GM18508 (cell line): ENCODE measurements at regions not wholly inside any gene's neighbourhood (a gene's known extent, or its start where the extent isn't known, plus 50 kb on each side); places are given as distances from the start of the nearest gene placed in this dataset.
"Not testable (repeated sequence)": the region's sequence is repeated elsewhere in the genome, so short reads cannot be mapped to it uniquely, and the experiment has no call there.

Experiments
- ATAC-seq: cut with Tn5 transposase; IDR thresholded peaks from one replicate; pipeline ENCODE4 v1.9.1; 2021; ENCODE audit warnings: moderate number of reproducible peaks; ENCODE audit not compliant: insufficient read depth, unreplicated experiment

- ATAC-seq, result no peak
These were observed 129.8 kb upstream of the SGCD start for GRCh38 chr5:156197042-156197635.

- no peak for ATAC-seq
These were observed 127.9 kb upstream of the SGCD start for GRCh38 chr5:156199045-156199444.

- no peak for ATAC-seq
These were observed 125.8 kb upstream of the SGCD start for GRCh38 chr5:156200938-156201787.

GRCh38 chr5:156201788-156202403 lies 125.1 kb upstream of the SGCD start:
- no peak for ATAC-seq

GRCh38 chr5:156208271-156208670 lies 118.7 kb upstream of the SGCD start:
- ATAC-seq, result no peak

- ATAC-seq, result no peak
These were observed 108.4 kb upstream of the SGCD start for GRCh38 chr5:156218367-156219158.

- ATAC-seq, result no peak
These were observed 107.4 kb upstream of the SGCD start for GRCh38 chr5:156219483-156220005.

- ATAC-seq, result no peak
These were observed 105.1 kb upstream of the SGCD start for GRCh38 chr5:156221816-156222215.

- no peak for ATAC-seq
These were observed 103.4 kb upstream of the SGCD start for GRCh38 chr5:156223547-156223946.

GRCh38 chr5:156226485-156226884 lies 100.5 kb upstream of the SGCD start:
- ATAC-seq, result not testable (repeated sequence)

- ATAC-seq, result no peak
These were observed 96.1 kb upstream of the SGCD start for GRCh38 chr5:156230887-156231286.

- ATAC-seq, result no peak
These were observed 94.6 kb upstream of the SGCD start for GRCh38 chr5:156232251-156232869.

GRCh38 chr5:156237361-156237760 lies 89.6 kb upstream of the SGCD start:
- ATAC-seq, result no peak

- no peak for ATAC-seq
These were observed 87.2 kb upstream of the SGCD start for GRCh38 chr5:156239800-156240199.

GRCh38 chr5:156240414-156240813 lies 86.5 kb upstream of the SGCD start:
- no peak for ATAC-seq

- no peak for ATAC-seq
These were observed 85.7 kb upstream of the SGCD start for GRCh38 chr5:156241266-156241665.

- no peak for ATAC-seq
These were observed 81.1 kb upstream of the SGCD start for GRCh38 chr5:156245895-156246294.

GRCh38 chr5:156251076-156251475 lies 75.9 kb upstream of the SGCD start:
- no peak for ATAC-seq

GRCh38 chr5:156253130-156253529 lies 73.8 kb upstream of the SGCD start:
- no peak for ATAC-seq

GRCh38 chr5:156254196-156254595 lies 72.8 kb upstream of the SGCD start:
- ATAC-seq, result no peak
